Chondrocyte (in vitro differentiated cells): ENCODE measurements at regions not wholly inside any gene's neighbourhood (a gene's known extent, or its start where the extent isn't known, plus 50 kb on each side); places are given as distances from the start of the nearest gene placed in this dataset.
"Not testable (repeated sequence)": the region's sequence is repeated elsewhere in the genome, so short reads cannot be mapped to it uniquely, and the experiment has no call there.

Experiments used
- DNase-seq: peaks from one replicate; pipeline ENCODE4 v3.0.0; 2021; ENCODE audit warnings: mixed read lengths, low spot score
- H3K27ac Mint-ChIP-seq: one replicate; pipeline ENCODE4 v1.8.0; 2021; ENCODE audit warnings: mild to moderate bottlenecking, moderate library complexity, mixed read lengths; ENCODE audit not compliant: unreplicated experiment
- H3K27me3 Mint-ChIP-seq: 2 replicates; pipeline ENCODE4 v1.8.0; 2021; ENCODE audit warnings: low read depth, mixed read lengths
- H3K36me3 Mint-ChIP-seq: 2 replicates; pipeline ENCODE4 v1.8.0; 2021; ENCODE audit warnings: low read depth, mixed read lengths
- H3K4me1 Mint-ChIP-seq: 2 replicates; pipeline ENCODE4 v1.8.0; 2021; ENCODE audit warnings: low read depth, mild to moderate bottlenecking, mixed read lengths
- H3K4me3 Mint-ChIP-seq: one replicate; pipeline ENCODE4 v1.8.0; 2021; ENCODE audit warnings: mild to moderate bottlenecking, moderate library complexity, mixed read lengths; ENCODE audit not compliant: unreplicated experiment
- H3K9me3 Mint-ChIP-seq: 2 replicates; pipeline ENCODE4 v1.8.0; 2021; ENCODE audit warnings: low read depth, mixed read lengths

DNA sequence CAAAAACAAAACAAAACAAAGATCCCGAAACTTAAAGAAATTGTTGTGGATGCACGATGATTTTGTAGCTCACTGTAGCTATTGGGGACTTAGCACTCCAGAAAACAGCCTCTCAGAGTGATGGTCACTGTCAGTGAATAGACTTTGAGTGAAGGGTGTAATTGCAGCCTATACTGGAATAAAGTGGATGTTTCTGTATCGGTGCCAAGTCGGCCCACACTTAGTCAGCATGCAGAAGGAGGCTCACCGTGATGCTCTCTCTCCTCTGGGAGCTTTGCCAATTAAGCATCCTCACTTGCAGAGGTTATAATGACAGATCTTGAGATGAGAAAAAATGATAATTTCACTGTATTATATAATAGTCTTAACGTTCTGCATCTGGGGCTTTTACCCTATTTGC is 67.5 kb upstream of the SEC22B start:
- not testable (repeated sequence) for H3K4me1 Mint-ChIP-seq, H3K4me3 Mint-ChIP-seq, H3K27me3 Mint-ChIP-seq, H3K9me3 Mint-ChIP-seq, DNase-seq, H3K36me3 Mint-ChIP-seq, H3K27ac Mint-ChIP-seq

- H3K36me3 Mint-ChIP-seq, H3K9me3 Mint-ChIP-seq, H3K27ac Mint-ChIP-seq, H3K4me3 Mint-ChIP-seq, H3K27me3 Mint-ChIP-seq, H3K4me1 Mint-ChIP-seq, DNase-seq: not testable (repeated sequence)
Observed at GRCh38 chr1:120242582-120242981, 66.3 kb upstream of the SEC22B start.

- not testable (repeated sequence) for H3K4me1 Mint-ChIP-seq, H3K27me3 Mint-ChIP-seq, H3K4me3 Mint-ChIP-seq, H3K36me3 Mint-ChIP-seq, DNase-seq, H3K9me3 Mint-ChIP-seq, H3K27ac Mint-ChIP-seq
Observed at GRCh38 chr1:120241868-120242267, 65.5 kb upstream of the SEC22B start.

DNA sequence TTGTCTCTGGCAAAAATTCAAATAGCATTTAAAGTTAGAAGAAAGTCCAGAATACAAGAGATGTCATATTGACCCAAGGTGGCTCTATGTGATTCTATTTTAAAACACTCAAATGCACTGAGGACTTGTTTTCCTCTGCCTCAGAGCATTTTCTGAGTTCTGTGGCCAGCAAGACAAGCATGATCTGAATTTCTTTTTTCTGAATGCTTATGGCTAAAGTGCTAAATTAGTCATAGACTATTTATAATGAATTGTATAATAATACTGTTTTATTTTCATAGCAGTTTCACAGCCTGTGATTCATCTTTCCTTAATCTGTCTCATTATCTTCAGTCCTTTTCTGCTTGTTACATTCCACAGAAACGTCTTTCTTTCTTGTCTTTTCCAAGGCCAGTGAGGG is 63.9 kb upstream of the SEC22B start:
- not testable (repeated sequence) for H3K4me3 Mint-ChIP-seq, H3K9me3 Mint-ChIP-seq, H3K36me3 Mint-ChIP-seq, H3K4me1 Mint-ChIP-seq, H3K27ac Mint-ChIP-seq, H3K27me3 Mint-ChIP-seq, DNase-seq

DNA sequence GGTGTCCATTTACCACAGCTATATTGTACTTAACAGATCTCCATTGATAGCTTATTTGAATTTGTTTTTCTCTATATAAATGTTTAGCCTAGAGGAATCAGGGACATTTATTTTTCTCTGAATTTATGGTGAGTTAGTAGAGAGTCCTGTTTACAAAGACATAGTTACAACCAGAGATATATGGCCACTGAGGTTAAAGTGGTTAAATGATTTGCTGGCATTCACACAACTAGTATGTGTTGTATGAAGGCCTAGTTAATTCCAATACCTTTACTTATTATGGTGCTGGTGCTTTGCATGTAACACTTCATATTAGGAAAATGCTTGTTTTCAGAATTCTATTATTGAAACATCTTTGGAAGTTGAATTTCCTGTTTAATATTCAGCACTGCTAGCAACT is 63.0 kb upstream of the SEC22B start:
- H3K36me3 Mint-ChIP-seq, DNase-seq, H3K4me3 Mint-ChIP-seq, H3K4me1 Mint-ChIP-seq, H3K9me3 Mint-ChIP-seq, H3K27me3 Mint-ChIP-seq, H3K27ac Mint-ChIP-seq: not testable (repeated sequence)

GRCh38 chr1:120238867-120239266 is 62.5 kb upstream of the SEC22B start:
- H3K27me3 Mint-ChIP-seq, H3K4me1 Mint-ChIP-seq, H3K27ac Mint-ChIP-seq, DNase-seq, H3K36me3 Mint-ChIP-seq, H3K4me3 Mint-ChIP-seq, H3K9me3 Mint-ChIP-seq: not testable (repeated sequence)

- not testable (repeated sequence) for H3K4me1 Mint-ChIP-seq, H3K9me3 Mint-ChIP-seq, DNase-seq, H3K27ac Mint-ChIP-seq, H3K36me3 Mint-ChIP-seq, H3K27me3 Mint-ChIP-seq, H3K4me3 Mint-ChIP-seq
Observed at GRCh38 chr1:120233661-120234018, 57.3 kb upstream of the SEC22B start.

- H3K4me1 Mint-ChIP-seq, H3K36me3 Mint-ChIP-seq, H3K9me3 Mint-ChIP-seq, H3K4me3 Mint-ChIP-seq, DNase-seq, H3K27ac Mint-ChIP-seq, H3K27me3 Mint-ChIP-seq: not testable (repeated sequence)
Observed at GRCh38 chr1:120232834-120233660, 56.7 kb upstream of the SEC22B start.

- H3K27ac Mint-ChIP-seq, DNase-seq, H3K36me3 Mint-ChIP-seq, H3K9me3 Mint-ChIP-seq, H3K4me3 Mint-ChIP-seq, H3K4me1 Mint-ChIP-seq, H3K27me3 Mint-ChIP-seq: not testable (repeated sequence)
Observed at GRCh38 chr1:120229835-120230234, 53.5 kb upstream of the SEC22B start.
